ENCODE measurements at regions not wholly inside any gene's neighbourhood (a gene's known extent, or its start where the extent isn't known, plus 50 kb on each side); places are given as distances from the start of the nearest gene placed in this dataset.
A peak's percentile ranks its signal among the peaks of the same experiment; 100 is the strongest.
"Not testable (repeated sequence)": the region's sequence is repeated elsewhere in the genome, so short reads cannot be mapped to it uniquely, and the experiment has no call there.

- peak; percentile 10 for DNase-seq
Measured at GRCh38 chr12:34397591-34398365, 375.5 kb downstream of the ALG10 start.

- no peak for DNase-seq
Measured at GRCh38 chr12:34398366-34398705, 376.0 kb downstream of the ALG10 start.

DNA sequence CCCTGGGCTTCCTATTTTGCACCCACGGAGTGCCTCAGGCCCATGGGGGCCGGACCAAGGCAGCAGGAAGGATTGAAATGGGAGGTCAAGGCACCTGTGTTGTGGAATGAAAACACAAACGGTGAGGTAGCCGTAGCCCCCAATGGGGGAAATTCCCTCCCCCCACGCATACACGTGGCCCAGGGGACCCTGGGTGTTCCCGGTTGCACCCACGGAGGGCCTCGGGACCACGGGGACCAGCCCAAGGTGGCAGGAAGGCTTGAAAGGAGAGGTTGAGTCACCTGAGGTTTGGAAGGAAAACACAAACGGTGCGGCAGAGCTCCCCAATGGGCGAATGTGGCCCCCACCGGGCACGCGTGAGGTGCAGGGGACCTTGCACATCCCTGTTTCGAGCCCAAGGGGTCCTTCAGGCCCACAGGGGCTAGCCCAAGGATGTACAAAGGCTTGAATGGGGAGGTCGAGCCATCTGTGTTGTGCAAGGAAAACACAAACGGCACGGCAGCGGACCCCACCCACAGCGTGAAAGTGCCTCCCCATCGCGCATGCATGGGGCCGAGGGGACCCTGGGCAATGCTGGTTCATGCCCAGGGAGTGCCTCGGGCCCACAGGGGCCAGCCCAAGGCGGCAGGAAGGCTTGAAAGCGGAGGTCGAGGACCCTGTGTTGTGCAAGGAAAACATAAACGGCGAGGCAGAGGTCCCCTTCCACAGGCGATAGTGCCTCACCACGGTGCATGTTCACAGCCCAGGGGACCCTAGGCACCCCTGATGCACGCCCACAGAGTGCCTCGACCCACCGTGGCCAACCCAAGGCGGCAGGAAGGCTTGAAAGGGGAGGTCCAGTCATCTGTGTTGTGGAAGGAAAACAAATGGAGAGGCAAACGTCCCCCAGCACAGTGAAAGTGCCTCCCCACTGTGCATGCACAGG lies 376.7 kb downstream of the ALG10 start:
- peak; percentile 10 for DNase-seq

GRCh38 chr12:34399631-34400410 lies 377.5 kb downstream of the ALG10 start:
- peak; percentile 1 for DNase-seq

DNA sequence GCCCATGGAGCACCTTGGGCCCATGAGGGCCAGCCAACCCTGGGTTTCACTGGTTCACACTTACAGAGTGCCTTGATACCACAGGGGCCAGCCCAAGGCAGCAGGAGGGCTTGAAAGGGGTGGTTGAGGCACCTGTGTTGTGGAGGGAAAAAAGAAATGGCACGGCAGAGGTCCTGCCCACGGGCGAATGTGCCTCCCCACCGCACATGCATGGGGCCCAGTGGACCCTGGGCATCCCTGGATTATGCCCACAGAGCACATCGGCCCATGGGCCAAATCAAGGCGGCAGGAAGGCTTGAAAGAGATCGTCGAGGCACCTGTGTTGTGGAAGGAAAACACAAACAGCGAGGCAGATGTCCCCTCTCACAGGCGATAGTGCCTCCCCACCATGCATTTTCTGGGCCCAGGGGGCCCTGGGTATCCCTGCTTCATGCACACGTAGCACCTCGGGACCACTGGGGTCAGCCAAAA lies 378.1 kb downstream of the ALG10 start:
- peak; percentile 2 for DNase-seq

- peak; percentile 2 for DNase-seq
Measured at GRCh38 chr12:34400986-34401658, 378.8 kb downstream of the ALG10 start.

GRCh38 chr12:34401659-34402227 lies 379.4 kb downstream of the ALG10 start:
- DNase-seq, result peak; percentile 8

DNA sequence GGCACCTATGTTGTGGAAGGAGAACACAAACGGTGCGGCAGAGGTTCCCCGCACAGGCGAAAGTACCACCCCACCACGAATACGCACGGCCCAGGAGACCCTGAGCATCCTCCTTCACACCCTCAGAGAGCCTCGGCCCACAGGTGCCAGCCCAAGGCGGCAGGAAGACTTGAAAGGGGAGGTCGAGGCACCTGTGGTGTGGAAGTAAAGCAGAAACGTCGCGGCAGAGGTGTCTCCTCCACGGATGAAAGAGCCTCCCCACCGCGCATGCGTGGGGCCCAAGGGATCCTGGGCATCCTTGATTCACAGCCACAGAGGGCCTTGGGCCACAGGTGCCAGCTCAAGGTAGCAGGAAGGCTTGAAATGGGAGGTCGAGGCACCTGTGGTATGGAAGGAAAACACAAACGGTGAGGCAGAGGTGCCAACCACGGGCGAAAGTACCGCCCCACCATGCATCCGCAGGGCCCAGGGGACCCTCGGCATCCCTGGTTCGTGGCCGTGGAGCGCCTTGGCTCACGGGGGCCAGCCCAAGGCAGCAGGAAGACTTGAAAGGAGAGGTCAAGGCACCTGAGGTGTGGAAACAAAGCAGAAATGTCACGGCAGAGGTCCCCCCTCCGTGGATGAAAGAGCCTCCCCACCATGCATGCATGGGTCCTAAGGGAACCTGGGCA lies 380.1 kb downstream of the ALG10 start:
- DNase-seq, result peak; percentile 5

DNA sequence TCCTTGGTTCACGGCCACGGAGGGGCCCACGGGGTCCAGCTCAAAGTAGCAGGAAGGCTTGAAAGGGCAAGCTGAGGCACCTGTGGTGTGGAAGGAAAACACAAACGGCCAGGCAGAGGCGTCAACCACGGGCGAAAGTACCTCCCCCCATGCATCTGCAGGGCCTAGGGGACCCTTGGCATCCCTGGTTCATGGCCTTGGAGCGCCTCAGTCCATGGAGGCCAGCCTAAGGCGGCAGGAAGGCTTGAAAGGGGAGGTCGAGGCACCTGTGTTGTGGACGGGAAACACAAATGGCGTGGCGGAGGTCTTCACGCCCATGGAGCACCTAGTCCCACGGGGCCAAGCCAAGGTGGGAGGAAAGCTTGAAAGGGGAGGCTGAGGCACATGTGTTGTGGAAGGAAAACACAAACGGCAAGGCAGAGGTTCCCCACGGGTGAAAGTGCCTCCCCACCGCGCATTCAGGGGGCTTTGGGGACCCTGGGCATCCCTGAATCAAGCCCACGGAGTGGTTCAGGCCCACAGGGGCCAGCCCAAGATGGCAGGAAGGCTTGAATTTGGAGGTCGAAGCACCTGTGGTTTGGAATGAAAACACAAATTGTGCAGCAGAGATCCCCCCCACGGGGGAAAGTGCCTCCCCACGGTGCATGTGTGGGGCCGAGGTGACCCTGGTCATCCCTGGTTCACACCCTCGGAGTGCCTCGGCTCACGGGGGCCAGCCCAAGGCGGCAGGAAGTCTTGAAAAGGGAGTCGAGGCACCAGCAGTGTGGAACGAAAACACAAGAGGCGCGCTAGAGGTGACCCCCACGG lies 380.8 kb downstream of the ALG10 start:
- peak; percentile 11 for DNase-seq

DNA sequence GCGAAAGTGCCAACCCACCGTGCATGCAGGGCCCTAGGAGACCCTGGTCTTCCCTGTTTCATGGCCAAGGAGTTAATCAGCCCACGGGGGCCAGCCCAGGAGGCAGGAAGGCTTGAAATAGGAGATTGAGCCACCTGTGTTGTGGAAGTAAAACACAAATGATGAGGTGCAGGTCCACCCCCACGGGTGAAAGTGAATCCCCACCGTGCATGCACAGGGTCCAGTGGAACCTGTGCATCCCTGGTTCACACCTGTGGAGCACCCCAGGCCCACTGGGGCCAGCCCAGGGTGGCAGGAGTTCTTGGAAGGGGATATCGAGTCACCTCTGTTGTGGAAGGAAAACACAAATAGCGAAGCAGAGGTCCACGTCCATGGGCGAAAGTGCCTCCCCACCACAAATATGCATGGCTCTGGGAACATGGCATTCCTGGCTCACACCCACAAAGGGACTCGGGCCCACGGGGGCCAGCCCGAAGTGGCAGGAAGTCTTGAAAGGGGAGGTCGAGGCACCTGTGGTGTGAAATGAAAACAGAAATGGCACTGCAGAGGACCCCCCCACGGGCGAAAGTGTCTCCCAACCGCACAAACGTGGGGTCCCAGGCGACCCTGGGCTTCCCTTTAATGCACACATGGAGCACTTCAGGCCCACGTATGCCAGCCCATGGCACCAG lies 381.5 kb downstream of the ALG10 start:
- DNase-seq, result peak; percentile 8

- DNase-seq, result peak; percentile 5
Measured at GRCh38 chr12:34404377-34405285, 382.3 kb downstream of the ALG10 start.

- peak; percentile 3 for DNase-seq
Measured at GRCh38 chr12:34405286-34406227, 383.3 kb downstream of the ALG10 start.

DNA sequence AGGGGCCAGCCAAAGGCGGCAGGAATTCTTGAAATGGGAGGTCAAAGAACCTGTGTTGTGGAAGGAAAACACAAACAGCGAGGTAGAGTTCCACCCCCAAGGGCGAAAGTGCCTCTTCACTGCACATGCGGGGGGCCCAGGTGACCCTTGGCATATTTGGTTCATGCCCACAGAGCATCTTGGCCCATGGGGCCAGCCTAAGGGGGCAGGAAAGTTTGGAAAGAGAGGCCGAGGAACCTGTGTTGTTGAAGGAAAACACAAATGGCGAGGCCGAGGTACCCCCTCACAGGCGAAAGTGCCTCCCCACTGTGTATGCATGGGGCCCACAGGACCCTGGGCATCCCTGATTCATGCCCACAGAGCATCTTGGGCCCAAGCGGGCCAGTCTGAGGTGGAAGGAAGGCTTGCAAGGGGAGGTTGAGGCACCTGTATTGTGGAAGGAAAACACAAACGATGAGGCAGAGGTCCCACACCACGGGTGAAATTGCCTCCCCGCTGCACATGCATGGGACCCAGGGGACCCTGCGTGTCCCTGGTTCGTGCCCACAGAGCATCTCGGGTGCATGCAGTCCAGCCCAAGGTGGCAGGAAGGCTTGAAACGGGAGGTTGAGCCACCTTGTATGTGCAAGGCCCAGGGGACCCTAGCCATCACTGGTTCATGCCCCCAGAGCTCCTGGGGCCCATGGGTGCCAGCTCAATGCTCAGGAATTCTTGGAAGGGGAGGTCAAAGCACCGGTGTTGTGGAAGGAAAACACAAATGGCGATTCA lies 384.1 kb downstream of the ALG10 start:
- no peak for DNase-seq

GRCh38 chr12:34406996-34407300 lies 384.7 kb downstream of the ALG10 start:
- DNase-seq, result no peak

GRCh38 chr12:34407813-34408212 lies 385.5 kb downstream of the ALG10 start:
- no peak for DNase-seq

GRCh38 chr12:34431509-34431908 lies 409.2 kb downstream of the ALG10 start:
- not testable (repeated sequence) for DNase-seq
